Progenitor cell of endocrine pancreas (in vitro differentiated cells): ENCODE measurements at regions not wholly inside any gene's neighbourhood (a gene's known extent, or its start where the extent isn't known, plus 50 kb on each side); places are given as distances from the start of the nearest gene placed in this dataset.

ENCODE experiments used
- DNase-seq: peaks from one replicate; pipeline ENCODE4 v3.0.0; 2021; ENCODE audit warnings: low spot score; ENCODE audit not compliant: unreplicated experiment
- H3K27ac Mint-ChIP-seq: 2 replicates; pipeline ENCODE4 v1.8.0; 2021; ENCODE audit warnings: mild to moderate bottlenecking, moderate library complexity, mixed read lengths
- H3K27me3 Mint-ChIP-seq: 2 replicates; pipeline ENCODE4 v1.8.0; 2021; ENCODE audit warnings: mixed read lengths
- H3K36me3 Mint-ChIP-seq: 2 replicates; pipeline ENCODE4 v1.8.0; 2022; ENCODE audit warnings: mixed read lengths; ENCODE audit not compliant: insufficient read depth
- H3K4me1 Mint-ChIP-seq: 2 replicates; pipeline ENCODE4 v1.8.0; 2021; ENCODE audit warnings: low read depth, mixed read lengths
- H3K4me3 Mint-ChIP-seq: 2 replicates; pipeline ENCODE4 v1.8.0; 2021; ENCODE audit warnings: low read depth, mild to moderate bottlenecking, moderate library complexity, mixed read lengths
- H3K9me3 Mint-ChIP-seq: 2 replicates; pipeline ENCODE4 v1.8.0; 2021; ENCODE audit warnings: low read depth, mixed read lengths
- TF ChIP-seq, protein P1 (sequence below): fragments of 200-600 bp; sonication (generic); IDR thresholded peaks from one replicate; pipeline ENCODE4 v1.5.0; 2021; ENCODE audit warnings: antibody characterized with exemption, mild to moderate bottlenecking; ENCODE audit not compliant: unreplicated experiment

DNA sequence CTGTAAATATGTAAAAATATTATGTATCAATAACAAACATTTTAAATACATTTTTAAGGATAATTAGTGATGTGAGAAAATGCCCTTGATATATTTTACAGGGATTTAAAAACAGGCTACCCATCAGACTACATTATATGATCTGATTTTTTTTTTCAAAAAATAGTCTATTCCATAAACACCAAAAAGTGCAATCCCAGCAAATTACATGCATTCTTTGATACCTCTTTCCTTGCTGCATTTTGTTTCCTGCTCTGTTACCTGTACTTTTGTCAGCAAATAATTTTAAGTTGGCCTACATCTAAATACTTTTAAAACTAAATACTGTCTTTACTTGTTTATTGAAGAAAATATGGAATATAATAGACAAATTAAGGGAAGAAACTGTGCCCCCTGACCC lies 306.2 kb upstream of the ARID1B start:
- H3K4me1 Mint-ChIP-seq: no peaks in the 10 kb centered on the region
- H3K9me3 Mint-ChIP-seq: no peaks in the 10 kb centered on the region
- DNase-seq: no peak
- no peaks in the 10 kb centered on the region for H3K27me3 Mint-ChIP-seq
- H3K27ac Mint-ChIP-seq: no peak overlapping the region
- TF ChIP-seq, protein P1, sequence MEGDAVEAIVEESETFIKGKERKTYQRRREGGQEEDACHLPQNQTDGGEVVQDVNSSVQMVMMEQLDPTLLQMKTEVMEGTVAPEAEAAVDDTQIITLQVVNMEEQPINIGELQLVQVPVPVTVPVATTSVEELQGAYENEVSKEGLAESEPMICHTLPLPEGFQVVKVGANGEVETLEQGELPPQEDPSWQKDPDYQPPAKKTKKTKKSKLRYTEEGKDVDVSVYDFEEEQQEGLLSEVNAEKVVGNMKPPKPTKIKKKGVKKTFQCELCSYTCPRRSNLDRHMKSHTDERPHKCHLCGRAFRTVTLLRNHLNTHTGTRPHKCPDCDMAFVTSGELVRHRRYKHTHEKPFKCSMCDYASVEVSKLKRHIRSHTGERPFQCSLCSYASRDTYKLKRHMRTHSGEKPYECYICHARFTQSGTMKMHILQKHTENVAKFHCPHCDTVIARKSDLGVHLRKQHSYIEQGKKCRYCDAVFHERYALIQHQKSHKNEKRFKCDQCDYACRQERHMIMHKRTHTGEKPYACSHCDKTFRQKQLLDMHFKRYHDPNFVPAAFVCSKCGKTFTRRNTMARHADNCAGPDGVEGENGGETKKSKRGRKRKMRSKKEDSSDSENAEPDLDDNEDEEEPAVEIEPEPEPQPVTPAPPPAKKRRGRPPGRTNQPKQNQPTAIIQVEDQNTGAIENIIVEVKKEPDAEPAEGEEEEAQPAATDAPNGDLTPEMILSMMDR: no peak
- no peak overlapping the region for H3K4me3 Mint-ChIP-seq
- H3K36me3 Mint-ChIP-seq: no peaks in the 10 kb centered on the region

DNA sequence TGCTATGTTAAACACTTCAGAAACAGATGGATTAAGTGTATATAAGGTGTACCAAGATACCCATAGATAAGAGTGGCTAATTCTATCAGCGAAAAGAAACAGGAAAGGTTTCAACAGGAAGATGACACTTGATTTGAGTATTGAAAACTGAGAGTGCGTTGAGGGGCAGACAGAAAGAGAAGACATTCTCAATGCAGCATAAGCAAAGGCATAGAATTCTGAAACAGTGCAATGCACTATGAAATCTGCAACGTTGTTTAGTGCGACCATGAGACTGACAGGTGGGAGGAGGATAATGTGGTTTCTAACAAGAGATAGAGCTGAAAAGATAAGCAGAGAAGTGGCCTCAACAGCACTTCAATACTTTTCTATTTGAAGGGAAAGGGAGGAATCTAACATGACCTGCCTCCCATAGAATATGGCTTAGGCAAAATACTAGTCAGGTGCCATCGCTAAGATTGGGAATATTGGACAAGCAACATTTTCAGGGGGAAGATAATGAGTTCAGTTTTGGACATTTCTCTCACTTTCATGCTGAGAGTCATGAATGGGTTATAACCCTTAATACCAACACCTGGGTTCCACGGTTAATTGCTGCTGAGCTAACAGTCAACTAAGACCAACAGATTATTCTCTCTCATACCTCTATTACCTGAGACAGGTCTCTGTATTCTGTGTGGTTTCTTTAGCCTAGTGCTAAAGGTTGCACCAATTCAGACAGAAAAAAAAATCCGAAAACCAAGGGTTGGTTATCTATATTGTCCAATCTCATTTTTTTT lies 312.9 kb upstream of the ARID1B start:
- H3K4me1 Mint-ChIP-seq: no peaks in the 10 kb centered on the region
- H3K4me3 Mint-ChIP-seq: no peak overlapping the region
- no peaks in the 10 kb centered on the region for H3K9me3 Mint-ChIP-seq
- no peaks in the 10 kb centered on the region for H3K27me3 Mint-ChIP-seq
- TF ChIP-seq, protein P1: no peak
- no peak for DNase-seq
- H3K27ac Mint-ChIP-seq: no peak overlapping the region
- no peaks in the 10 kb centered on the region for H3K36me3 Mint-ChIP-seq

DNA sequence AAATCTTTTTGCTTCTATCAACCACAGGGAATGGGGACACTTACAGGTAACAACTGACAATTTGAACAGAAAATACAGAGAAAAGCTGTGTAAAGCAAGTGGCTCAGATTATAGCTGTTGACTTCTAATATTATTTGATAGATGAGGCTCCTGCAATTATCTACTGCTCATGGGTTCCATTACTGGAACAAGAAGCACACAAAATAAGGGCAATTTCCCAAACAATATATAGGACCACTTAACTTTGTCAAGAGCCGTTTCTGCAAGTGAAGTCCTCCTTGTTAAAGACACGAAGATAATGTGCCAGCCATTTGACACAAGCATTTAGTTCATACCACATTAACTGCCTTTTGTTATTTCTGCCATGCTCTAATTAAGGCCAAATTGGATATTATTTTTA lies 315.5 kb upstream of the ARID1B start:
- DNase-seq: no peak
- Mint-ChIP-seq H3K4me1 (peaks cover 7% of the 10 kb centered on the region), H3K27me3 (no peaks in the 10 kb centered on the region), H3K27ac (no peak overlapping the region), H3K4me3 (no peak overlapping the region), H3K36me3 (no peaks in the 10 kb centered on the region), H3K9me3 (no peaks in the 10 kb centered on the region)
- TF ChIP-seq, protein P1: no peak

DNA sequence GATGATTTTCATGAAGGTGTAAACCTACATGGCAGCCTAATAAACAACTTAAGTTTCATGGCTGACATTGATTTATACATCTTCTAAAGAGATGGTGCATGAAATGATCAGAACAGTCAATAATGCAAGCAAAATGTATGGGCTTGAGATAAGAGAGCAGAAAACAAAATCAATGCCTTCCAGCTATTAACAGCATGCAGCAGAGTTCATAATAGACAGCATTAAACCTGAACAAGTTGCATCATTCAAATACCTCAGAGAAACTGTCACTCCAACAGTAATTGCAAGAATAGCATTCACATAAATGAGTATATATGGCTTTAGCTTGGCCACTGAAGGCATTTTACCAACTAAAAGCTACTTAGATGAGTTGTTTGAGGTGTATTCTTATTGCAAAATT lies 319.6 kb upstream of the ARID1B start:
- Mint-ChIP-seq H3K27ac (no peak overlapping the region), H3K27me3 (no peaks in the 10 kb centered on the region), H3K4me3 (no peak overlapping the region), H3K4me1 (peaks cover 7% of the 10 kb centered on the region), H3K36me3 (no peaks in the 10 kb centered on the region), H3K9me3 (peaks cover 3% of the 10 kb centered on the region)
- TF ChIP-seq, protein P1: no peak
- no peak for DNase-seq

DNA sequence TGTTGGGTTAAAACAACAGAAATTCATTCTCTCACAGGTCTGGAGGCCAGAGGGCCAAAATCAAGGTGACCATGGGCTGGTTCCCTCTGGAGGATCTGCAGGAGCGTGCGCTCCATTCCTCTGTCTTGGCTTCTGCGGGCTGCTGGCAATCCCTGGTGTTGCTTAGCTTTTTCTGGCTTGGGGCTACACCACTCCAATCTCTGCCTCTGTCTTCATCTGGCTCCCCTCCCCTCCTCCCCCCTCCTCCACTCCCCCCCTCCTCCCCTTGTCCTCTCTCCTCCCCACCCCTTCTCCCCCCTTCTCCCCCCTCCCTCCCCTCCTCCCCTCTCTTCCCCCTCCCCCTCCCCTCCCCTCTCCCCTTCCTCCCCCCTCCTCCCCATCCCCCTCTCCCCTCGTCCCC lies 321.3 kb upstream of the ARID1B start:
- no peaks in the 10 kb centered on the region for H3K27me3 Mint-ChIP-seq
- TF ChIP-seq, protein P1: no peak
- H3K4me1 Mint-ChIP-seq: peaks cover 7% of the 10 kb centered on the region
- no peaks in the 10 kb centered on the region for H3K36me3 Mint-ChIP-seq
- H3K4me3 Mint-ChIP-seq: no peak overlapping the region
- H3K27ac Mint-ChIP-seq: no peak overlapping the region
- H3K9me3 Mint-ChIP-seq: peaks cover 8% of the 10 kb centered on the region
- DNase-seq: no peak
